ENCODE measurements at regions not wholly inside any gene's neighbourhood (a gene's known extent, or its start where the extent isn't known, plus 50 kb on each side); places are given as distances from the start of the nearest gene placed in this dataset.

DNA sequence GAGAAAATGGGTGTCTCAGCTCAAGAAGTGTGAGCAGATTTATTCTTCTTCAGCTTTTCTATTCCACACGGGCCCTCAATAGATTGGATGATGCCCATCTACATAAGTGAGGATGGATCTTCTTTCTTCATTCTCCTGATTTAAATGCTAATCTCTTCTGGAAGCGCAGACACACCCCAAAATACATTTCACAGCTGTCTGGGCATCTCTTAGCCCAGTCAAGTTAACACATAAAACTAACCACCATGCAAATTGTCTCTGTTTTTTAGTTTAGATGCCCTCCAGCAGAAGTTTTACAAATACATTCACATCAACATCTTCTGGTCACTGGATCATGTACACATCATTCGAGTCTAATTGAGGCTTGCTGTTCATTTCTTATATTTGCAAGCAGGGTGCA is 249.0 kb upstream of the VCX3A start:
- TF ChIP-seq POLR2A (IDR thresholded peaks at IDR 0.05) = no peak
- TF ChIP-seq, protein P1, sequence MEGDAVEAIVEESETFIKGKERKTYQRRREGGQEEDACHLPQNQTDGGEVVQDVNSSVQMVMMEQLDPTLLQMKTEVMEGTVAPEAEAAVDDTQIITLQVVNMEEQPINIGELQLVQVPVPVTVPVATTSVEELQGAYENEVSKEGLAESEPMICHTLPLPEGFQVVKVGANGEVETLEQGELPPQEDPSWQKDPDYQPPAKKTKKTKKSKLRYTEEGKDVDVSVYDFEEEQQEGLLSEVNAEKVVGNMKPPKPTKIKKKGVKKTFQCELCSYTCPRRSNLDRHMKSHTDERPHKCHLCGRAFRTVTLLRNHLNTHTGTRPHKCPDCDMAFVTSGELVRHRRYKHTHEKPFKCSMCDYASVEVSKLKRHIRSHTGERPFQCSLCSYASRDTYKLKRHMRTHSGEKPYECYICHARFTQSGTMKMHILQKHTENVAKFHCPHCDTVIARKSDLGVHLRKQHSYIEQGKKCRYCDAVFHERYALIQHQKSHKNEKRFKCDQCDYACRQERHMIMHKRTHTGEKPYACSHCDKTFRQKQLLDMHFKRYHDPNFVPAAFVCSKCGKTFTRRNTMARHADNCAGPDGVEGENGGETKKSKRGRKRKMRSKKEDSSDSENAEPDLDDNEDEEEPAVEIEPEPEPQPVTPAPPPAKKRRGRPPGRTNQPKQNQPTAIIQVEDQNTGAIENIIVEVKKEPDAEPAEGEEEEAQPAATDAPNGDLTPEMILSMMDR (IDR thresholded peaks at IDR 0.05) = no peak

All from body of pancreas (tissue), 4 donors.